NCI-H1105 (cell line): ENCODE measurements at regions not wholly inside any gene's neighbourhood (a gene's known extent, or its start where the extent isn't known, plus 50 kb on each side); places are given as distances from the start of the nearest gene placed in this dataset.
"Not testable (repeated sequence)": the region's sequence is repeated elsewhere in the genome, so short reads cannot be mapped to it uniquely, and the experiment has no call there.

Source experiments
- DNase-seq: peaks from one replicate; lab custom pipeline; 2025; lab: John Stamatoyannopoulos, UW

- DNase-seq = no peak
Measured at GRCh38 chr7:53238021-53238605, 202.7 kb downstream of the POM121L12 start.

GRCh38 chr7:53239151-53239550 is 203.7 kb downstream of the POM121L12 start:
- DNase-seq = not testable (repeated sequence)

GRCh38 chr7:53245721-53246120 is 210.3 kb downstream of the POM121L12 start:
- no peak for DNase-seq

GRCh38 chr7:53246957-53247356 is 211.5 kb downstream of the POM121L12 start:
- DNase-seq = no peak

- no peak for DNase-seq
Measured at GRCh38 chr7:53252539-53252938, 217.1 kb downstream of the POM121L12 start.

- DNase-seq = no peak
Measured at GRCh38 chr7:53272081-53272480, 236.6 kb downstream of the POM121L12 start.

GRCh38 chr7:53281312-53281711 is 245.9 kb downstream of the POM121L12 start:
- no peak for DNase-seq

- no peak for DNase-seq
Measured at GRCh38 chr7:53292341-53292740, 256.9 kb downstream of the POM121L12 start.

- DNase-seq = no peak
Measured at GRCh38 chr7:53302496-53303246, 267.2 kb downstream of the POM121L12 start.

GRCh38 chr7:53303781-53304180 is 268.3 kb downstream of the POM121L12 start:
- DNase-seq = no peak

- no peak for DNase-seq
Measured at GRCh38 chr7:53306846-53307245, 271.4 kb downstream of the POM121L12 start.

- DNase-seq = no peak
Measured at GRCh38 chr7:53311205-53311604, 275.8 kb downstream of the POM121L12 start.

- DNase-seq = no peak
Measured at GRCh38 chr7:53315981-53316380, 280.5 kb downstream of the POM121L12 start.

- no peak for DNase-seq
Measured at GRCh38 chr7:53318566-53318965, 283.1 kb downstream of the POM121L12 start.

- no peak for DNase-seq
Measured at GRCh38 chr7:53325061-53325460, 289.6 kb downstream of the POM121L12 start.

GRCh38 chr7:53326634-53327033 is 291.2 kb downstream of the POM121L12 start:
- DNase-seq = no peak

- DNase-seq = no peak
Measured at GRCh38 chr7:53336105-53336668, 300.8 kb downstream of the POM121L12 start.

GRCh38 chr7:53340220-53340619 is 304.8 kb downstream of the POM121L12 start:
- no peak for DNase-seq

- peak; percentile 1 for DNase-seq
Measured at GRCh38 chr7:53350241-53350640, 314.8 kb downstream of the POM121L12 start.

- no peak for DNase-seq
Measured at GRCh38 chr7:53351681-53352080, 316.2 kb downstream of the POM121L12 start.

- DNase-seq = no peak
Measured at GRCh38 chr7:53358269-53358668, 322.8 kb downstream of the POM121L12 start.

GRCh38 chr7:53383131-53383530 is 347.7 kb downstream of the POM121L12 start:
- no peak for DNase-seq

- DNase-seq = not testable (repeated sequence)
Measured at GRCh38 chr7:53385239-53385638, 349.8 kb downstream of the POM121L12 start.
